GM12874 (cell line): ENCODE measurements at regions not wholly inside any gene's neighbourhood (a gene's known extent, or its start where the extent isn't known, plus 50 kb on each side); places are given as distances from the start of the nearest gene placed in this dataset.

Experiments
- TF ChIP-seq, protein P1 (sequence below): IDR thresholded peaks from 2 replicates; pipeline ENCODE4 v1.5.1; 2011; ENCODE audit warnings: low read depth, mild to moderate bottlenecking, control low read depth, low read length, moderate library complexity; ENCODE audit not compliant: insufficient read depth

DNA sequence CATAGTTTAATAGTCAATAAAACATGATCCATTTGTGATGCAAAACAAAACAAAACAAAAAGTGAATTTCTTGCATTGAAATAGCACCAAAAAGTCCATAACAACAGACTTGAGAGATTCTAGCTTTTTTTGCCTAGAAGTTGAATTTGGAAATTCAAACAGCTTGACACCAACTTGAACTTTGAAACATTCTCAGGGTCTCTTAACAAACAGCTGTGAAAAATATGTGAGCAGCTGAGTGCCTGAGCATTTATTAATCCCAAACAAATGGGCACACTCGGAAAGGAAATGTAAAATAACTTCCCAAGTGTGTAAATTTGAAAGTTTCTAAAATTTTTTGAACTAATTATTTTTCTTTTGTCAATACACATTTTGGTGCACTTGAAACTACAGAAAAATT lies 56.0 kb upstream of the HMHB1 start:
- TF ChIP-seq, protein P1, sequence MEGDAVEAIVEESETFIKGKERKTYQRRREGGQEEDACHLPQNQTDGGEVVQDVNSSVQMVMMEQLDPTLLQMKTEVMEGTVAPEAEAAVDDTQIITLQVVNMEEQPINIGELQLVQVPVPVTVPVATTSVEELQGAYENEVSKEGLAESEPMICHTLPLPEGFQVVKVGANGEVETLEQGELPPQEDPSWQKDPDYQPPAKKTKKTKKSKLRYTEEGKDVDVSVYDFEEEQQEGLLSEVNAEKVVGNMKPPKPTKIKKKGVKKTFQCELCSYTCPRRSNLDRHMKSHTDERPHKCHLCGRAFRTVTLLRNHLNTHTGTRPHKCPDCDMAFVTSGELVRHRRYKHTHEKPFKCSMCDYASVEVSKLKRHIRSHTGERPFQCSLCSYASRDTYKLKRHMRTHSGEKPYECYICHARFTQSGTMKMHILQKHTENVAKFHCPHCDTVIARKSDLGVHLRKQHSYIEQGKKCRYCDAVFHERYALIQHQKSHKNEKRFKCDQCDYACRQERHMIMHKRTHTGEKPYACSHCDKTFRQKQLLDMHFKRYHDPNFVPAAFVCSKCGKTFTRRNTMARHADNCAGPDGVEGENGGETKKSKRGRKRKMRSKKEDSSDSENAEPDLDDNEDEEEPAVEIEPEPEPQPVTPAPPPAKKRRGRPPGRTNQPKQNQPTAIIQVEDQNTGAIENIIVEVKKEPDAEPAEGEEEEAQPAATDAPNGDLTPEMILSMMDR = no peak

DNA sequence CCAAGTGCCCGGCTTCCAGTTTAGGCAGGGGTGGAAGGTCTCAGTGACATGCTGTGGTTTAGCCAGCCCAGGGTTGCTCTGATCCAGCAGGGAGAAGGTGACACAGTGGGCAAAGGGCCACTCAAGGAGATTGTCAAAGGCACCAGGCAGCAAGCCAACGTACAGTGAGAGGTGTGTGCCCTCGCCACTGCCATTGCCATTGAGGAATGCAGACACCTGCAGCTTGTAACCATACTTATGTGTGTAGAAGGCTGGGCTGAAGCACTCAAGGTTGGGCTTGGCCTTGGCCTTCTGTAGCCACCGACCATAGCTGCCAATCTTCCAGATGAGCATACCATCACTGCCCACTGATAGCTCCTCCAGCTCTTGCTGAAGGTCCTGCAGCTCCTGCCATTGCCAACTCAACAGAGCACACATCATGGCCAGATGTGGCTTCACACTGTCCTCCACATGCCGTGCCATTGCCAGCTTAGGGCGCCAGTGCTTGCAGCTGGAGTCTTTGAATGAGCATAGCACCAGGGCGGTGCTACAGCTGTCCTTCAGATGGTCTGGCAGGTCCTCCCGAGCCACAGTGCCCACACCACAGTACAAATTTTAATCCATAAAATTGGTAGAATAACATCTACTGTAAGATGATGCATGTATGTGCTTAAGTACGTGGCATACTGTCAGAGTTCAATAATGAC lies 59.7 kb upstream of the HMHB1 start:
- TF ChIP-seq, protein P1 = no peak

DNA sequence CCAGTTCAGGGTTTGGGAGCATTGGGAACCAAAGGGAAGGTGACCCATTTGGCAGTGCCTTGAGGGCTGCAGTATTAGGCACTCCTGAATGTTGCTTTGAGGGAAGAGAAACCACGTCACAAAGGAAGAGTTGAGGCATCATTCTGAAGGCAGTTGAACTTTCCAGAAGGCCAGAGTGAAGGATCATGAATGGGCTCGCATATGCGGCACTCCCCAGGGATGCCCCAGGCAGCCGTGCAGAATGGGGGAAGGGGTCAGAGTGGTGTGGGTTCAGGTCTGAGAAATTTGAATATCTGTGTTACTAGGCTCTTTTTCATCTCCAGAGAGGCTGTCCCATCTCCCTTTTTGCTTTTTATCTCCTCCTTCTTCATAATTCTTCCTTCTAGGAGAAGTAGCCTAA lies 60.6 kb upstream of the HMHB1 start:
- TF ChIP-seq, protein P1 = no peak

DNA sequence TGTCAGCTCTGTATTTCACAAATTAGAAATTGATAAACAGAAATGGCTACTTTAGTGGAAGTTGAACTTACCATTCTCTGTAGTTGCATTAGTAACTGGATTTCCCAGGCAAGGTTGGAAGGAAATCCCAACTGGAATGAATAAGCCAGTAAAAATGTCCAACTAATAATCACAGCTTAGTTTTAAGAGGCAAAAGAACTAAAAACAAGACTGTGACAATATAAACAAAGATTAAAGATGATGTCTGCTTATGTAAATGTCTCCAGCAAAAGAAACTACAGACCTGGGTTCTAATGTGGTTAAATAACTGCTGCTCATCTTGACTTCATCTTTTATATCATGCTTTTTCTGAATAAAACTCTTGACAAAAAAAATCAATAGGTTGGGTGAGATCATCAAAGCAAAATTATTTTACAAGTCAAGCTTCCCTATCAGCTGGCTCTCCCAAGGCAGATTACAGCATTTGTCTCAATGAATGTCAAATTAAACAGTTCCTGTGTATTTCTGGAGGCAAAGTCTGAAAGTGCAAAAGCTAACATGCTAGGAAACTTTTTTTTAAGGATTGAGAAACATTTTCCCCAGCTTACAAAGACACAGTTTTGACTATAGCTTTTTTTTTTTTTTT lies 62.3 kb upstream of the HMHB1 start:
- TF ChIP-seq, protein P1 = no peak

DNA sequence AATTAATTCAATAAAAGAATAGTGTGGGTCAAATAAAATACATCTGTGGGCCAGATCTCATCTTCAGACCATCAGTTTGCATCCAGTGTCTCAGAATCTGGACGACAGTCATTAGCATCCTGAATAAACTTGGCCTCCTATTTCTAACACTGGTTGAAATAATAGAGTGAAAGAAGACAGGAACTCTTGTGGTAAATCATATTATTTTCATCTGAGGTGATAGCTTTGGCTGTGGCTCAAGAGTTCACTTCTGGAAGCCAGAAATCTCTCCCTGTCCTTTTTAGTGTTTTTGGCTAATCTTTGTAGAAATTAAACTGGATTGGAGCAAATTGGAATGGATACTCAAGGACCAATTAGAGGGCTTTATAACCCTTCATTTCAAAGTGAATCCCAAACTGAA lies 63.4 kb upstream of the HMHB1 start:
- TF ChIP-seq, protein P1 = no peak

DNA sequence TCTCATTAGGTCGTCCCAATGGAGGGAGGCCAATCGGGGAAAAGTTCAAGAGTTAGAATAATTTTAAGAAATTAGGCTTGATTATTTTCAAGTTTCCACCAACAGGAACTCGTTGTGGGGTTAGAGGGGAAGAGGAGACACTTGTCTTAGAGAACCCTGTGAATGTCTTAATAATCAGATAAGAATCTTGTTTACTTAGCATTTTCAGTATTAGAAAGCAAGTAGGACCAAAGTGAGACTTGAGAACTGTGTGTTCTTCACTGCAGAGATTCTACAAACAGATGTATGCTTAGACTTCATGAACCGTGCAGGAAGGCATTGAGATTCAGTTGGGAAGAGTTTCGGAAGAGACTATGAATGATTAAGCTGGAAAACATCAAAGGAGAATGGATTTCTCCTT lies 69.0 kb upstream of the HMHB1 start:
- TF ChIP-seq, protein P1 = no peak

DNA sequence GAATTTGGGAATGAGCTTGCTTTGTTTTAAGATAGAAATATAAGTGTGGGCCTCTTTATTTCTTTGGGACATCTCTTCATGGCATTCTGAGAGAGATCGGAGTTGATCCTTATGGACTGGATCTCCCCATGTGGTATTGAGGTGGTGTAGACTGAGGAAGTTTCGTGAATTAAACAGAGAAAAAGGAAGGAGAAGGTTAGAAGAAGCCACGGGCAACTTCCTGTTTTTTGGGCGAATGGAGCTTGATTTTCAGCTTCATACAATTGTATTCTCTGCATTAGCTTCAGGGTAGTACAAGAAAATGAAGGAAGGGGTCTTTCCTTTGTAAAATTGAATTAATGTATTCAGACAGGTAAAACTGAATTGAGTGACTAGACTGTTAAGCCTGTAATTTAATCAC lies 70.5 kb upstream of the HMHB1 start:
- TF ChIP-seq, protein P1 = no peak
